Right lobe of liver (tissue), 6 donors: ENCODE measurements at regions not wholly inside any gene's neighbourhood (a gene's known extent, or its start where the extent isn't known, plus 50 kb on each side); places are given as distances from the start of the nearest gene placed in this dataset.

Source experiments
- ATAC-seq, 4 donors: fragments of 200-7000 bp; cut with Tn5 transposase; one replicate each; pipeline ENCODE4 v1.9.1; 2020; ENCODE audit warnings: mild to moderate bottlenecking in 4 of 4, moderate library complexity in 4 of 4
- DNase-seq, 3 donors: peaks; one replicate each; pipeline ENCODE4 v3.0.0-alpha.2; 2020
- H3K27ac ChIP-seq, 3 donors: fragments of 200-600 bp; one replicate each; pipeline ENCODE4 v1.8.0; 2022
- H3K27me3 ChIP-seq, 2 donors: fragments of 200-600 bp; one replicate each; pipeline ENCODE4 v1.8.0; 2022
- H3K36me3 ChIP-seq, 4 donors: fragments of 200-600 bp; sonication (generic) in 1 of 4; one replicate each; pipeline versions ENCODE4 v1.5.1 to v1.8.0; 2017 to 2022; ENCODE audit warnings: control low read depth in 1 of 4
- H3K4me1 ChIP-seq, 4 donors: fragments of 200-600 bp; sonication (generic) in 1 of 4; one replicate each; pipeline versions ENCODE4 v1.5.1 to v1.8.0; 2017 to 2022; ENCODE audit warnings: control low read depth in 1 of 4
- H3K4me3 ChIP-seq, 3 donors: fragments of 200-600 bp; one replicate each; pipeline ENCODE4 v1.8.0; 2022
- H3K9me3 ChIP-seq, 4 donors: fragments of 200-600 bp; sonication (generic) in 1 of 4; one replicate each; pipeline versions ENCODE4 v1.5.1 to v1.8.0; 2017 to 2022; ENCODE audit warnings: control low read depth in 1 of 4
- POLR2A ChIP-seq: fragments of 450-650 bp; IDR thresholded peaks from one replicate; pipeline ENCODE4 v1.6.1; 2017; ENCODE audit warnings: antibody characterized with exemption, mild to moderate bottlenecking
- WGBS: methylation state at CpG from one replicate; pipeline ENCODE4 v1.1.6; 2018; ENCODE audit warnings: low coverage, low lambda C conversion rate; ENCODE audit not compliant: insufficient coverage; ENCODE audit errors: missing lambda C conversion rate; 5-methylcytosine and 5-hydroxymethylcytosine counted together
- intact Hi-C, 2 donors: fragments of 100-400 bp; cut with DNase I; formaldehyde crosslinking; loops; one replicate each; pipeline versions ENCODE4 v1.11.2 to v1.14.1; 2022
- TF ChIP-seq, protein P1 (sequence below), 4 donors: fragments of 200-600 bp in 3 of 4; fragments of 450-650 bp in 1 of 4; IDR thresholded peaks; one replicate each; pipeline versions ENCODE4 v1.5.1 to v1.8.0; 2016 to 2022; ENCODE audit warnings: antibody characterized with exemption in 4 of 4, mild to moderate bottlenecking in 2 of 4
- donor health status: DM: no; HTN: yes; CAD: no.
- donor health status: DM: no; HTN: no; CAD: no.
- donor health status: DM: no; HTN: no; CAD: no.
- donor health status: DM: no; HTN: yes; CAD: no.
- donor health status: DM: no; HTN: yes; CAD: no.

- no peak for TF ChIP-seq POLR2A
- TF ChIP-seq, protein P1, sequence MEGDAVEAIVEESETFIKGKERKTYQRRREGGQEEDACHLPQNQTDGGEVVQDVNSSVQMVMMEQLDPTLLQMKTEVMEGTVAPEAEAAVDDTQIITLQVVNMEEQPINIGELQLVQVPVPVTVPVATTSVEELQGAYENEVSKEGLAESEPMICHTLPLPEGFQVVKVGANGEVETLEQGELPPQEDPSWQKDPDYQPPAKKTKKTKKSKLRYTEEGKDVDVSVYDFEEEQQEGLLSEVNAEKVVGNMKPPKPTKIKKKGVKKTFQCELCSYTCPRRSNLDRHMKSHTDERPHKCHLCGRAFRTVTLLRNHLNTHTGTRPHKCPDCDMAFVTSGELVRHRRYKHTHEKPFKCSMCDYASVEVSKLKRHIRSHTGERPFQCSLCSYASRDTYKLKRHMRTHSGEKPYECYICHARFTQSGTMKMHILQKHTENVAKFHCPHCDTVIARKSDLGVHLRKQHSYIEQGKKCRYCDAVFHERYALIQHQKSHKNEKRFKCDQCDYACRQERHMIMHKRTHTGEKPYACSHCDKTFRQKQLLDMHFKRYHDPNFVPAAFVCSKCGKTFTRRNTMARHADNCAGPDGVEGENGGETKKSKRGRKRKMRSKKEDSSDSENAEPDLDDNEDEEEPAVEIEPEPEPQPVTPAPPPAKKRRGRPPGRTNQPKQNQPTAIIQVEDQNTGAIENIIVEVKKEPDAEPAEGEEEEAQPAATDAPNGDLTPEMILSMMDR (IDR thresholded peaks at IDR 0.05) = no peak
- intact Hi-C loops = no loop called here
- Histone ChIP-seq H3K9me3 (no peaks in the 10 kb centered on the region), H3K36me3 (no peaks in the 10 kb centered on the region), H3K4me1 (no peaks in the 10 kb centered on the region), H3K27ac (no peak overlapping the region), H3K4me3 (no peak overlapping the region), H3K27me3 (no peaks in the 10 kb centered on the region)
- ATAC-seq = no peak
- no peak for DNase-seq
- WGBS = 26% methylated on average over 5 of the region's 6 CpGs
Measured at GRCh38 chr1:37096523-37096922, 62.2 kb upstream of the GRIK3 start.

GRCh38 chr1:37097731-37098130 is 63.4 kb upstream of the GRIK3 start:
- Histone ChIP-seq H3K36me3 (no peaks in the 10 kb centered on the region), H3K27ac (no peak overlapping the region), H3K27me3 (no peaks in the 10 kb centered on the region), H3K4me1 (no peaks in the 10 kb centered on the region), H3K4me3 (no peak overlapping the region), H3K9me3 (no peaks in the 10 kb centered on the region)
- ATAC-seq = no peak
- TF ChIP-seq POLR2A = no peak
- TF ChIP-seq, protein P1 (IDR thresholded peaks at IDR 0.05) = no peak
- DNase-seq = no peak
- 56% methylated on average over 4 of the region's 7 CpGs for WGBS
- intact Hi-C loops = no loop called here

GRCh38 chr1:37098237-37098636 is 63.9 kb upstream of the GRIK3 start:
- Histone ChIP-seq H3K36me3 (no peaks in the 10 kb centered on the region), H3K27me3 (no peaks in the 10 kb centered on the region), H3K4me3 (no peak overlapping the region), H3K4me1 (no peaks in the 10 kb centered on the region), H3K9me3 (no peaks in the 10 kb centered on the region), H3K27ac (no peak overlapping the region)
- TF ChIP-seq, protein P1 (IDR thresholded peaks at IDR 0.05) = no peak
- no peak for TF ChIP-seq POLR2A
- intact Hi-C loops = no loop called here
- DNase-seq = no peak
- no peak for ATAC-seq

DNA sequence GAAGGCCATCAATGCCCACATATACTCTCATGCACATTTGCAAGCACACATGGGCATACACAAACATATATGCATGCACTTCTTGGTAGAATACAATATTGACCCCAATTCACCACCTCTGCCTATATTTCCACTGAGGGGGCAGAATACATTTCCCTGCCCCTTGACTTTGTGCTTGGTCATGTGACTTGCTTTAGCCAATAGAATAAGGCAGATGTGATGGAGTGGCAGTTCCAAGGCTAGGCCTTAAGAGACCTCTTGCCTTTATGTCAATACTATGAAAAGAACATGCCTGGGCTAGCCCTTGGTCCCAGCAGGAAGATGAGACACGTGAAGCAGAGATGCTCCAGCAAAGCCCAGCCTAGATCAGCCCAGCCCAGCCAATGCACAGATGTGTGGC is 66.0 kb upstream of the GRIK3 start:
- Histone ChIP-seq H3K27ac (no peak overlapping the region), H3K4me1 (no peaks in the 10 kb centered on the region), H3K4me3 (no peak overlapping the region), H3K27me3 (no peaks in the 10 kb centered on the region), H3K36me3 (no peaks in the 10 kb centered on the region), H3K9me3 (no peaks in the 10 kb centered on the region)
- 33% methylated on average over 1 of the region's 1 CpG for WGBS
- ATAC-seq (no peak), DNase-seq (no peak)
- TF ChIP-seq POLR2A = no peak
- TF ChIP-seq, protein P1 (IDR thresholded peaks at IDR 0.05) = no peak
- intact Hi-C loops = no loop called here

- ATAC-seq (no peak), DNase-seq (no peak)
- Histone ChIP-seq H3K27me3 (no peaks in the 10 kb centered on the region), H3K9me3 (no peaks in the 10 kb centered on the region), H3K27ac (no peak overlapping the region), H3K36me3 (no peaks in the 10 kb centered on the region), H3K4me1 (no peaks in the 10 kb centered on the region), H3K4me3 (no peak overlapping the region)
- intact Hi-C loops = no loop called here
- 38% methylated on average over 2 of the region's 2 CpGs for WGBS
- no peak for TF ChIP-seq POLR2A
- TF ChIP-seq, protein P1 (IDR thresholded peaks at IDR 0.05) = no peak
Measured at GRCh38 chr1:37102656-37103382, 68.5 kb upstream of the GRIK3 start.
